Right cardiac atrium (tissue), 5 donors: ENCODE measurements at regions not wholly inside any gene's neighbourhood (a gene's known extent, or its start where the extent isn't known, plus 50 kb on each side); places are given as distances from the start of the nearest gene placed in this dataset.

Source experiments
- ATAC-seq, 2 donors: fragments of 200-7000 bp; cut with Tn5 transposase; one replicate each; pipeline versions ENCODE4 v1.8.0 to v1.9.1; 2020; ENCODE audit warnings: moderate library complexity in 2 of 2, mild to moderate bottlenecking in 1 of 2
- DNase-seq, 3 donors: peaks; one replicate each; pipeline ENCODE4 v3.0.0-alpha.2; 2020
- H3K27ac ChIP-seq: one replicate; pipeline ENCODE4 v1.5.1; 2013; ENCODE audit warnings: mild to moderate bottlenecking, low read length, control low read depth, moderate library complexity
- H3K27me3 ChIP-seq: one replicate; pipeline ENCODE4 v1.6.1; 2013; ENCODE audit not compliant: control insufficient read depth, insufficient read depth
- H3K4me1 ChIP-seq: one replicate; pipeline ENCODE4 v1.6.1; 2013; ENCODE audit warnings: low read length; ENCODE audit not compliant: control insufficient read depth, insufficient read depth
- H3K4me3 ChIP-seq: one replicate; pipeline ENCODE4 v1.5.1; 2013; ENCODE audit warnings: low read length, control low read depth
- H3K9me3 ChIP-seq: one replicate; pipeline ENCODE4 v1.6.1; 2013; ENCODE audit warnings: low read length; ENCODE audit not compliant: control insufficient read depth
- WGBS: extraction: QIAGEN DNeasy Blood & Tissue Kit; methylation state at CpG from one replicate; pipeline ENCODE4 v1.1.7; 2013; 5-methylcytosine and 5-hydroxymethylcytosine counted together
- intact Hi-C, 4 donors: fragments of 100-400 bp; cut with DNase I; formaldehyde crosslinking; loops; one replicate each; pipeline versions ENCODE4 v1.11.0 to v1.14.0; 2022 to 2023
- donor health status: healthy with polysubstance abuse.
- donor health status: DM: no; HTN: yes; CAD: no.
- donor health status: DM: no; HTN: no; CAD: no.
- donor health status: DM: no; HTN: yes; CAD: no; lungs with severe emphysema.
- donor health status: DM: yes; HTN: yes; CAD: no.

GRCh38 chr13:97631158-97631557 lies 197.2 kb downstream of the RAP2A start:
- Histone ChIP-seq H3K27ac (no peak overlapping the region), H3K9me3 (peaks cover 2% of the 10 kb centered on the region), H3K4me1 (no peaks in the 10 kb centered on the region), H3K27me3 (no peaks in the 10 kb centered on the region), H3K4me3 (no peak overlapping the region)
- DNase-seq (no peak), ATAC-seq (no peak)
- intact Hi-C loops, result no loop called here
- WGBS, result 73% methylated on average over 3 of the region's 3 CpGs

GRCh38 chr13:97639236-97639635 lies 205.3 kb downstream of the RAP2A start:
- H3K27ac ChIP-seq, result no peak overlapping the region
- intact Hi-C loops, result no loop called here
- no peaks in the 10 kb centered on the region for H3K9me3 ChIP-seq
- H3K4me3 ChIP-seq, result no peak overlapping the region
- H3K4me1 ChIP-seq, result no peaks in the 10 kb centered on the region
- no peaks in the 10 kb centered on the region for H3K27me3 ChIP-seq
- ATAC-seq, result no peak
- no peak for DNase-seq

GRCh38 chr13:97640268-97640667 lies 206.3 kb downstream of the RAP2A start:
- Histone ChIP-seq H3K27ac (no peak overlapping the region), H3K4me3 (no peak overlapping the region), H3K4me1 (no peaks in the 10 kb centered on the region), H3K27me3 (no peaks in the 10 kb centered on the region), H3K9me3 (no peaks in the 10 kb centered on the region)
- ATAC-seq (no peak), DNase-seq (no peak)
- intact Hi-C loops, result no loop called here
- WGBS, result 80% methylated on average over 2 of the region's 2 CpGs

GRCh38 chr13:97648171-97648880 lies 214.4 kb downstream of the RAP2A start:
- intact Hi-C loops, result no loop called here
- no peaks in the 10 kb centered on the region for H3K9me3 ChIP-seq
- H3K27me3 ChIP-seq, result no peaks in the 10 kb centered on the region
- H3K4me3 ChIP-seq, result no peak overlapping the region
- DNase-seq (no peak), ATAC-seq (no peak)
- H3K27ac ChIP-seq, result no peak overlapping the region
- WGBS, result 79% methylated on average over 14 of the region's 14 CpGs
- no peaks in the 10 kb centered on the region for H3K4me1 ChIP-seq

GRCh38 chr13:97648881-97649224 lies 214.9 kb downstream of the RAP2A start:
- no peak overlapping the region for H3K27ac ChIP-seq
- H3K4me3 ChIP-seq, result no peak overlapping the region
- H3K27me3 ChIP-seq, result no peaks in the 10 kb centered on the region
- intact Hi-C loops, result no loop called here
- no peak for DNase-seq
- no peaks in the 10 kb centered on the region for H3K4me1 ChIP-seq
- no peaks in the 10 kb centered on the region for H3K9me3 ChIP-seq
- ATAC-seq, result no peak

- ATAC-seq, result peak in 1 of 2 donors; percentile 48
These were observed 219.6 kb downstream of the RAP2A start for GRCh38 chr13:97653443-97654140.

GRCh38 chr13:97654236-97654635 lies 220.3 kb downstream of the RAP2A start:
- Histone ChIP-seq H3K27me3 (no peaks in the 10 kb centered on the region), H3K4me1 (no peaks in the 10 kb centered on the region), H3K27ac (no peak overlapping the region), H3K9me3 (no peaks in the 10 kb centered on the region), H3K4me3 (no peak overlapping the region)
- ATAC-seq (no peak), DNase-seq (no peak)
- 72% methylated on average over 5 of the region's 5 CpGs for WGBS
- intact Hi-C loops, result loop anchor here in 1 of 4 donors (10.0 kb wide), 1 partner anchor 289 kb away; no protein-coding TSS in a partner anchor

More at GRCh38 chr13:97653443-97654140, 219.6 kb downstream of the RAP2A start:
- H3K27ac ChIP-seq, result no peak overlapping the region
- intact Hi-C loops, result loop anchor here in 1 of 4 donors (10.0 kb wide), 1 partner anchor 289 kb away; no protein-coding TSS in a partner anchor
- no peaks in the 10 kb centered on the region for H3K9me3 ChIP-seq
- no peak for DNase-seq
- no peaks in the 10 kb centered on the region for H3K4me1 ChIP-seq
- no peak overlapping the region for H3K4me3 ChIP-seq
- H3K27me3 ChIP-seq, result no peaks in the 10 kb centered on the region
- 69% methylated on average over 17 of the region's 17 CpGs for WGBS

- H3K27ac ChIP-seq, result no peak overlapping the region
- intact Hi-C loops, result loop anchor here in 1 of 4 donors (10.0 kb wide), 1 partner anchor 294 kb away; no protein-coding TSS in a partner anchor
- no peaks in the 10 kb centered on the region for H3K9me3 ChIP-seq
- DNase-seq (no peak), ATAC-seq (no peak)
- no peak overlapping the region for H3K4me3 ChIP-seq
- no peaks in the 10 kb centered on the region for H3K27me3 ChIP-seq
- no peaks in the 10 kb centered on the region for H3K4me1 ChIP-seq
These were observed 224.6 kb downstream of the RAP2A start for GRCh38 chr13:97658556-97658955.

- Histone ChIP-seq H3K27ac (no peak overlapping the region), H3K27me3 (no peaks in the 10 kb centered on the region), H3K4me1 (no peaks in the 10 kb centered on the region), H3K9me3 (no peaks in the 10 kb centered on the region), H3K4me3 (no peak overlapping the region)
- DNase-seq, result peak in 1 of 3 donors; percentile 65
- WGBS, result 44% methylated on average over 4 of the region's 4 CpGs
- peak; percentile 59 to 60 for ATAC-seq
- intact Hi-C loops, result loop anchor here in 1 of 4 donors (10.0 kb wide), 1 partner anchor 295 kb away; no protein-coding TSS in a partner anchor
These were observed 225.6 kb downstream of the RAP2A start for GRCh38 chr13:97659602-97660001.

GRCh38 chr13:97660594-97661260 lies 226.8 kb downstream of the RAP2A start:
- intact Hi-C loops, result no loop called here
- 48% methylated on average over 11 of the region's 11 CpGs for WGBS
- Histone ChIP-seq H3K27ac (no peak overlapping the region), H3K9me3 (no peaks in the 10 kb centered on the region), H3K4me1 (no peaks in the 10 kb centered on the region), H3K4me3 (no peak overlapping the region), H3K27me3 (no peaks in the 10 kb centered on the region)
- DNase-seq, result no peak
- ATAC-seq, result peak; percentile 70 to 80

GRCh38 chr13:97686594-97686993 lies 252.6 kb downstream of the RAP2A start:
- intact Hi-C loops, result no loop called here
- Histone ChIP-seq H3K4me1 (no peaks in the 10 kb centered on the region), H3K27ac (no peak overlapping the region), H3K4me3 (no peak overlapping the region), H3K27me3 (no peaks in the 10 kb centered on the region), H3K9me3 (no peaks in the 10 kb centered on the region)
- DNase-seq (no peak), ATAC-seq (peak in 1 of 2 donors; percentile 43)
- WGBS, result 53% methylated on average over 6 of the region's 6 CpGs
